NCI-H2227 (cell line): ENCODE measurements at regions not wholly inside any gene's neighbourhood (a gene's known extent, or its start where the extent isn't known, plus 50 kb on each side); places are given as distances from the start of the nearest gene placed in this dataset.
"Not testable (repeated sequence)": the region's sequence is repeated elsewhere in the genome, so short reads cannot be mapped to it uniquely, and the experiment has no call there.

ENCODE experiments used
- DNase-seq: peaks from one replicate; lab custom pipeline; 2025; ENCODE audit not compliant: unreplicated experiment; lab: John Stamatoyannopoulos, UW

- no peak for DNase-seq
Measured at GRCh38 chr7:1341361-1342089, 108.9 kb downstream of the UNCX start.

- DNase-seq = no peak
Measured at GRCh38 chr7:1342090-1342640, 109.5 kb downstream of the UNCX start.

GRCh38 chr7:1343551-1343950, 110.9 kb downstream of the UNCX start:
- no peak for DNase-seq

GRCh38 chr7:1344421-1344820, 111.7 kb downstream of the UNCX start:
- DNase-seq = no peak

GRCh38 chr7:1344981-1345701, 112.5 kb downstream of the UNCX start:
- DNase-seq = no peak

GRCh38 chr7:1345796-1346755, 113.2 kb downstream of the MICALL2 start:
- DNase-seq = no peak

GRCh38 chr7:1346851-1347250, 112.4 kb downstream of the MICALL2 start:
- DNase-seq = no peak

GRCh38 chr7:1348096-1348822, 111.0 kb downstream of the MICALL2 start:
- DNase-seq = no peak

GRCh38 chr7:1348823-1349335, 110.4 kb downstream of the MICALL2 start:
- no peak for DNase-seq

- DNase-seq = no peak
Measured at GRCh38 chr7:1349351-1349761, 109.9 kb downstream of the MICALL2 start.

GRCh38 chr7:1351881-1352625, 107.2 kb downstream of the MICALL2 start:
- DNase-seq = no peak

GRCh38 chr7:1352656-1353271, 106.5 kb downstream of the MICALL2 start:
- no peak for DNase-seq

- no peak for DNase-seq
Measured at GRCh38 chr7:1354661-1355567, 104.4 kb downstream of the MICALL2 start.

- peak; percentile 20 for DNase-seq
Measured at GRCh38 chr7:1355568-1356340, 103.5 kb downstream of the MICALL2 start.

GRCh38 chr7:1356853-1357252, 102.4 kb downstream of the MICALL2 start:
- not testable (repeated sequence) for DNase-seq

GRCh38 chr7:1357260-1357600, 102.0 kb downstream of the MICALL2 start:
- DNase-seq = not testable (repeated sequence)

GRCh38 chr7:1357601-1358271, 101.5 kb downstream of the MICALL2 start:
- no peak for DNase-seq
